SU-DHL-6 (cell line): ENCODE measurements at regions not wholly inside any gene's neighbourhood (a gene's known extent, or its start where the extent isn't known, plus 50 kb on each side); places are given as distances from the start of the nearest gene placed in this dataset.

Experiments
- H2AFZ ChIP-seq: fragments of 200-600 bp; sonication (generic); 2 replicates; pipeline ENCODE4 v1.6.1; 2014; ENCODE audit warnings: low read depth, mild to moderate bottlenecking, moderate library complexity, mixed read lengths, antibody characterized with exemption, low read length; ENCODE audit not compliant: severe bottlenecking
- H3F3A ChIP-seq: fragments of 200-600 bp; shearing (Covaris generic); 2 replicates; pipeline ENCODE4 v1.6.0; 2016; ENCODE audit warnings: antibody characterized with exemption, mild to moderate bottlenecking; ENCODE audit not compliant: insufficient read depth
- H3K27ac ChIP-seq: fragments of 200-600 bp; sonication (generic); 2 replicates; pipeline ENCODE4 v1.5.1; 2016; ENCODE audit warnings: low read depth, mild to moderate bottlenecking, low read length, moderate library complexity, mixed read lengths
- H3K27me3 ChIP-seq: fragments of 200-600 bp; sonication (generic), shearing (Covaris generic); 2 replicates; pipeline ENCODE4 v1.6.0; 2014; ENCODE audit warnings: mild to moderate bottlenecking, low read length
- H3K36me3 ChIP-seq: fragments of 200-600 bp; sonication (generic); 2 replicates; pipeline ENCODE4 v1.6.1; 2014; ENCODE audit warnings: mild to moderate bottlenecking, low read length, mixed read lengths
- H3K4me2 ChIP-seq: fragments of 300-600, 200-600 bp; shearing (Covaris generic), sonication (generic); 2 replicates; pipeline ENCODE4 v1.6.0; 2014; ENCODE audit warnings: low read length, low read depth, mild to moderate bottlenecking; ENCODE audit not compliant: poor library complexity, severe bottlenecking
- H3K4me3 ChIP-seq: fragments of 200-600 bp; sonication (generic); 2 replicates; pipeline ENCODE4 v1.5.1; 2014; ENCODE audit warnings: antibody characterized with exemption, low read length, mild to moderate bottlenecking, mixed read lengths; ENCODE audit not compliant: insufficient read depth, poor library complexity, severe bottlenecking
- H3K79me2 ChIP-seq: fragments of 200-600 bp; sonication (generic); 2 replicates; pipeline ENCODE4 v1.6.1; 2014; ENCODE audit warnings: mild to moderate bottlenecking, low read length, moderate library complexity; ENCODE audit not compliant: insufficient read depth
- H3K9ac ChIP-seq: fragments of 200-600 bp; sonication (generic); 2 replicates; pipeline ENCODE4 v1.7.0; 2014; ENCODE audit warnings: mild to moderate bottlenecking, low read length
- H3K9me2 ChIP-seq: fragments of 200-600 bp; sonication (generic); replicated peaks from 2 replicates; pipeline ENCODE4 v1.6.1; 2014; ENCODE audit warnings: low read length; ENCODE audit not compliant: insufficient read depth
- H3K9me3 ChIP-seq: fragments of 200-600 bp; sonication (generic); 2 replicates; pipeline ENCODE4 v1.6.1; 2014; ENCODE audit warnings: low read length, mixed read lengths; ENCODE audit not compliant: insufficient read depth
- H4K20me1 ChIP-seq: fragments of 200-600 bp; sonication (generic); 2 replicates; pipeline ENCODE4 v1.6.1; 2014; ENCODE audit warnings: low read depth, mild to moderate bottlenecking, antibody characterized with exemption, low read length, moderate library complexity, mixed read lengths
- EZH2phosphoT487 ChIP-seq: fragments of 200-600 bp; sonication (generic), shearing (Covaris generic); conservative IDR thresholded peaks from 2 replicates; pipeline ENCODE4 v1.6.1; 2018; ENCODE audit warnings: mild to moderate bottlenecking, antibody characterized with exemption, low read length, moderate library complexity, mixed read lengths
- TF ChIP-seq, protein P1 (sequence below): fragments of 200-600 bp; sonication (generic); IDR thresholded peaks from one replicate; pipeline ENCODE4 v1.5.1; 2017; ENCODE audit warnings: antibody characterized with exemption, mild to moderate bottlenecking, low read length, moderate library complexity; ENCODE audit not compliant: insufficient read depth, poor library complexity, severe bottlenecking

DNA sequence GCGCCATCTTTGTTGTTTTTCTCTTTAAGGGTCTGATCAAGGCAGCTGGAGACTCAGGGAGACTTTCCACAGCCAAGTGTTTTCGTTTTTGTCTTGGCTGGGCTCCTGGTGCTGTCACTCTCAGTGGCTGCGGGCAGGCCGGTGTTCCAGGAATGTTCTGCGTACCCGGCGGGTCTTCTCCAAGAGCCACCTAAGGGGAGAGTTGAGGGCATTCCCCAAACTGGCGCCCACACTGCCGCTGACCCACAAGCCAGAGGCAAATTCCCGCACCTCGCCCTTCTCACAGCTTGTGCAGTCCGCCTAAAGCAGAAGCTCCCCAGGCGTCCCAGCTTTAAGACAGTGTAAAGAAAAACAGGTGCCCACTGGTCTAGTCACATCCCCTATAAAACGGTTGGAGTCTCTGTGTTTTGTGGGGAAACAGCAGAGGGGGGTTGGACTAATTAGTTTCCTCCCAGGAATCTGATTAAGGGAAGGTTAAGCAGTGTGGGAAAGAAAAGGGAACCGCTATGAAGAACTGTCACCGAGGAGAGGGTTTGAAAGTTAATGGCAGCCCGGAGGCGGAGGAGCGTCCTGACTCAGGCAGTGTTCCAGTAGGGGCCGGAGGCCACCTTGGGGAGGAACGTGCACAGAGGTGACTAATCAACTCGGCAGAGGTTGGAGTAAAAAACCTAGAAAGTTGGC lies 224.5 kb downstream of the SLC4A3 start:
- H3K4me2 ChIP-seq: no peak overlapping the region

DNA sequence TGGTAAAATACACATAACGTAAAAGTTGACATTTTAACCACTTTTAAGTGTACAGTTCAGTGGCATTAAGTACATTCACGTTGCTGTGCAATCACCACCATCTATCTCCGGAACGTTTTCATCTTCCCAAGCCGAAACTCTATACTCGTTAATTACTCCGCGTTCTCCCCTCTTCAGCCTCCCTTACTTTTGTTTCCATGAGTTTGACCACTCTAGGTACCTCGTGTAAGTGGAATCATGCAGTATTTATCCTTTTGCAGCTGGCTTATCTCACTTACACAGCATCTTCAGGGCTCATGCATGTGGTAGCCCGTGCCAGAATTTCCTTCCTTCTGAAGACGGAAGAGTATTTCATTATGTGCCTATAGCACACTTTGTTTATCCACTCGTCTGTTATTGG lies 225.2 kb downstream of the SLC4A3 start:
- no peaks in the 10 kb centered on the region for H3K9me3 ChIP-seq
- TF ChIP-seq, protein P1, sequence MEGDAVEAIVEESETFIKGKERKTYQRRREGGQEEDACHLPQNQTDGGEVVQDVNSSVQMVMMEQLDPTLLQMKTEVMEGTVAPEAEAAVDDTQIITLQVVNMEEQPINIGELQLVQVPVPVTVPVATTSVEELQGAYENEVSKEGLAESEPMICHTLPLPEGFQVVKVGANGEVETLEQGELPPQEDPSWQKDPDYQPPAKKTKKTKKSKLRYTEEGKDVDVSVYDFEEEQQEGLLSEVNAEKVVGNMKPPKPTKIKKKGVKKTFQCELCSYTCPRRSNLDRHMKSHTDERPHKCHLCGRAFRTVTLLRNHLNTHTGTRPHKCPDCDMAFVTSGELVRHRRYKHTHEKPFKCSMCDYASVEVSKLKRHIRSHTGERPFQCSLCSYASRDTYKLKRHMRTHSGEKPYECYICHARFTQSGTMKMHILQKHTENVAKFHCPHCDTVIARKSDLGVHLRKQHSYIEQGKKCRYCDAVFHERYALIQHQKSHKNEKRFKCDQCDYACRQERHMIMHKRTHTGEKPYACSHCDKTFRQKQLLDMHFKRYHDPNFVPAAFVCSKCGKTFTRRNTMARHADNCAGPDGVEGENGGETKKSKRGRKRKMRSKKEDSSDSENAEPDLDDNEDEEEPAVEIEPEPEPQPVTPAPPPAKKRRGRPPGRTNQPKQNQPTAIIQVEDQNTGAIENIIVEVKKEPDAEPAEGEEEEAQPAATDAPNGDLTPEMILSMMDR: no peak
- no peak for TF ChIP-seq EZH2phosphoT487
- H3K27me3 ChIP-seq: no peaks in the 10 kb centered on the region
- H4K20me1 ChIP-seq: no peaks in the 10 kb centered on the region
- H3K4me3 ChIP-seq: no peak overlapping the region
- H3K27ac ChIP-seq: no peak overlapping the region
- H3K36me3 ChIP-seq: no peaks in the 10 kb centered on the region
- H3K4me2 ChIP-seq: no peak overlapping the region
- no peaks in the 10 kb centered on the region for H3F3A ChIP-seq
- H2AFZ ChIP-seq: no peak overlapping the region
- no peaks in the 10 kb centered on the region for H3K9me2 ChIP-seq
- no peaks in the 10 kb centered on the region for H3K79me2 ChIP-seq
- no peak overlapping the region for H3K9ac ChIP-seq

More for the DNA sequence above, 224.5 kb downstream of the SLC4A3 start:
- Histone ChIP-seq H3K79me2 (no peaks in the 10 kb centered on the region), H2AFZ (no peak overlapping the region), H3F3A (no peaks in the 10 kb centered on the region), H3K27ac (no peak overlapping the region), H3K9me3 (no peaks in the 10 kb centered on the region), H4K20me1 (no peaks in the 10 kb centered on the region), H3K9ac (no peak overlapping the region), H3K27me3 (no peaks in the 10 kb centered on the region), H3K4me3 (no peak overlapping the region), H3K9me2 (no peaks in the 10 kb centered on the region), H3K36me3 (no peaks in the 10 kb centered on the region)
- TF ChIP-seq, protein P1: no peak
- TF ChIP-seq EZH2phosphoT487: no peak

DNA sequence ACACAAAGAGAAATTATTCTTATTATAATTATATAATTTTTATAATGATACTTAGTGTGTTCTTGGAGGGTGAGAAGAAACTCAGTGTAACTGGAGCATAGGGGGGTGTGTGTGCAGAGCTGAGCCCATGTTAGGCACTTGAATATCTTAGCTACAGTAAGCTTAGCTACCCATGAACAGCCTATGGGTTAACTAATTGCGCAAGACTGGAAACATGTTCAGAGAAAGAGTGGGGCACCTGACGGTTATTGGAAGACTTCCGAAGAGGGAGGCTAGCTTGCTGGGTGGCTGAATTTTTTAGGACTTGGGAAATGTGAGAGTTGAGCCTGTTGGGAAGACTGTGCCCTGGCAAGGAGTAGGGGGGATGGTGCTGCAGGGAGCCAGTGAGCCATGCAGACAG lies 229.2 kb downstream of the SLC4A3 start:
- H3K27ac ChIP-seq: no peak overlapping the region
- H3K79me2 ChIP-seq: no peaks in the 10 kb centered on the region
- no peaks in the 10 kb centered on the region for H3K9me2 ChIP-seq
- no peak overlapping the region for H3K4me2 ChIP-seq
- no peak overlapping the region for H3K9ac ChIP-seq
- H3K27me3 ChIP-seq: no peaks in the 10 kb centered on the region
- H4K20me1 ChIP-seq: no peaks in the 10 kb centered on the region
- no peaks in the 10 kb centered on the region for H3K36me3 ChIP-seq
- no peak for TF ChIP-seq EZH2phosphoT487
- TF ChIP-seq, protein P1: no peak
- no peak overlapping the region for H2AFZ ChIP-seq
- no peak overlapping the region for H3K4me3 ChIP-seq
- no peaks in the 10 kb centered on the region for H3K9me3 ChIP-seq
- H3F3A ChIP-seq: no peaks in the 10 kb centered on the region
